Keratinocyte (primary cell): ENCODE measurements at regions not wholly inside any gene's neighbourhood (a gene's known extent, or its start where the extent isn't known, plus 50 kb on each side); places are given as distances from the start of the nearest gene placed in this dataset.
A peak's percentile ranks its signal among the peaks of the same experiment; 100 is the strongest.

Experiments used
- DNase-seq: peaks from one replicate; pipeline ENCODE4 v3.0.0-alpha.2; 2011; ENCODE audit warnings: low read depth, missing footprints, low spot score
- FAIRE-seq: peaks from 2 replicates; lab custom pipeline; 2011; peaks lifted over from hg19 to GRCh38; lab: Jason Lieb, UNC
- H2AFZ ChIP-seq: 2 replicates; pipeline ENCODE4 v1.6.0; 2012; ENCODE audit warnings: low read length, control low read depth, inconsistent platforms; ENCODE audit not compliant: control insufficient read depth
- H3K27ac ChIP-seq: 2 replicates; pipeline ENCODE4 v1.5.1; 2011; ENCODE audit warnings: low read length; ENCODE audit not compliant: control insufficient read depth, insufficient read depth
- H3K27me3 ChIP-seq: 3 replicates; pipeline ENCODE4 v1.6.0; 2011; ENCODE audit warnings: low read length; ENCODE audit not compliant: control insufficient read depth, insufficient read depth; ENCODE audit errors: extremely low read depth
- H3K36me3 ChIP-seq, 2 experiments: 2 replicates in 1 of 2; 3 replicates in 1 of 2; pipeline ENCODE4 v1.5.1; 2011; ENCODE audit warnings: low read length in 2 of 2, mild to moderate bottlenecking in 1 of 2; ENCODE audit not compliant: control insufficient read depth in 2 of 2, insufficient read depth in 2 of 2; ENCODE audit errors: extremely low read depth in 1 of 2
- H3K4me1 ChIP-seq: 3 replicates; pipeline ENCODE4 v1.5.1; 2011; ENCODE audit warnings: low read length; ENCODE audit not compliant: control insufficient read depth, insufficient read depth; ENCODE audit errors: extremely low read depth
- H3K4me2 ChIP-seq: 3 replicates; pipeline ENCODE4 v1.6.0; 2011; ENCODE audit warnings: low read depth, low read length; ENCODE audit not compliant: control insufficient read depth, insufficient read depth; ENCODE audit errors: extremely low read depth
- H3K4me3 ChIP-seq, 3 experiments: fragments of 200-600 bp in 1 of 3; sonication (generic) in 1 of 3; 2 replicates in 2 of 3; 3 replicates in 1 of 3; pipeline ENCODE4 v1.5.1; 2011 to 2016; ENCODE audit warnings: low read length in 3 of 3, mild to moderate bottlenecking in 3 of 3, control low read depth in 2 of 3, inconsistent platforms in 1 of 3, low read depth in 1 of 3, mixed read lengths in 1 of 3, mixed run types in 1 of 3, moderate library complexity in 1 of 3; ENCODE audit not compliant: control insufficient read depth in 2 of 3, insufficient read depth in 2 of 3; ENCODE audit errors: extremely low read depth in 1 of 3
- H3K79me2 ChIP-seq: 2 replicates; pipeline ENCODE4 v1.6.0; 2012; ENCODE audit warnings: low read length; ENCODE audit not compliant: control insufficient read depth, insufficient read depth
- H3K9ac ChIP-seq: 3 replicates; pipeline ENCODE4 v1.6.0; 2011; ENCODE audit warnings: low read length; ENCODE audit not compliant: control insufficient read depth, insufficient read depth; ENCODE audit errors: extremely low read depth
- H3K9me1 ChIP-seq: 3 replicates; pipeline ENCODE4 v1.6.0; 2011; ENCODE audit warnings: low read length; ENCODE audit not compliant: control insufficient read depth, insufficient read depth; ENCODE audit errors: extremely low read depth
- H3K9me3 ChIP-seq: 2 replicates; pipeline ENCODE4 v1.5.1; 2012; ENCODE audit warnings: low read depth, low read length; ENCODE audit not compliant: control insufficient read depth
- H4K20me1 ChIP-seq: 3 replicates; pipeline ENCODE4 v1.6.0; 2011; ENCODE audit warnings: low read length; ENCODE audit not compliant: control insufficient read depth, insufficient read depth; ENCODE audit errors: extremely low read depth
- CTCF ChIP-seq, 3 experiments: IDR thresholded peaks in 1 of 3; conservative IDR thresholded peaks in 1 of 3; optimal IDR thresholded peaks in 1 of 3; 2 replicates in 2 of 3; 3 replicates in 1 of 3; pipeline versions ENCODE3 to v1.5.1; 2011; ENCODE audit warnings: low read length in 3 of 3, mild to moderate bottlenecking in 3 of 3, moderate library complexity in 2 of 3, control low read depth in 1 of 3, inconsistent platforms in 1 of 3; ENCODE audit not compliant: insufficient read depth in 2 of 3; ENCODE audit errors: extremely low read depth in 1 of 3
- EZH2 ChIP-seq: IDR thresholded peaks from one replicate; pipeline ENCODE4 v1.6.1; 2012; ENCODE audit warnings: inconsistent platforms, mild to moderate bottlenecking, low read length, moderate library complexity
- dilution Hi-C: fragments of 300-500 bp; cut with MboI; formaldehyde crosslinking; loops from one replicate; pipeline ENCODE4 v1.7.0; 2020; ENCODE audit warnings: low sequenced_read_pairs; ENCODE audit not compliant: extremely low pct_ligation_motif_present

- H3K9me3 ChIP-seq = no peaks in the 10 kb centered on the region
- no peak overlapping the region for H3K27ac ChIP-seq
- TF ChIP-seq EZH2 (no peak), CTCF (optimal IDR thresholded peaks at IDR 0.05 in 1 of 3, IDR thresholded peaks at IDR 0.05 in 1 of 3, conservative IDR thresholded peaks at IDR 0.05 in 1 of 3; ENCODE audit: extremely low read depth in 1 of 3, insufficient read depth in 2 of 3, low read length in 3 of 3) (no peak)
- no peaks in the 10 kb centered on the region for H3K9me1 ChIP-seq
- H3K4me2 ChIP-seq = no peak overlapping the region
- dilution Hi-C loops = no loop called here
- FAIRE-seq (no peak), DNase-seq (no peak)
- no peak overlapping the region for H2AFZ ChIP-seq
- H4K20me1 ChIP-seq = no peaks in the 10 kb centered on the region
- H3K9ac ChIP-seq = no peak overlapping the region
- no peaks in the 10 kb centered on the region for H3K36me3 ChIP-seq
- H3K79me2 ChIP-seq = no peaks in the 10 kb centered on the region
- H3K4me3 ChIP-seq = no peak overlapping the region
- H3K4me1 ChIP-seq = no peaks in the 10 kb centered on the region
- no peaks in the 10 kb centered on the region for H3K27me3 ChIP-seq
These were observed 1233.2 kb upstream of the ZEB2 start for GRCh38 chr2:145753041-145753608.

GRCh38 chr2:145752091-145752806 lies 1232.3 kb upstream of the ZEB2 start:
- no peaks in the 10 kb centered on the region for H3K79me2 ChIP-seq
- DNase-seq (no peak), FAIRE-seq (peak; percentile 79)
- no peaks in the 10 kb centered on the region for H3K9me3 ChIP-seq
- H3K4me2 ChIP-seq = no peak overlapping the region
- no peak overlapping the region for H2AFZ ChIP-seq
- TF ChIP-seq EZH2 (no peak), CTCF (optimal IDR thresholded peaks at IDR 0.05 in 1 of 3, IDR thresholded peaks at IDR 0.05 in 1 of 3, conservative IDR thresholded peaks at IDR 0.05 in 1 of 3; ENCODE audit: extremely low read depth in 1 of 3, insufficient read depth in 2 of 3, low read length in 3 of 3) (peak; percentile 52 to 71 (median 66))
- H3K27me3 ChIP-seq = no peaks in the 10 kb centered on the region
- no peak overlapping the region for H3K4me3 ChIP-seq
- no peaks in the 10 kb centered on the region for H3K36me3 ChIP-seq
- H3K9me1 ChIP-seq = no peaks in the 10 kb centered on the region
- H3K4me1 ChIP-seq = no peaks in the 10 kb centered on the region
- no peaks in the 10 kb centered on the region for H4K20me1 ChIP-seq
- dilution Hi-C loops = no loop called here
- no peak overlapping the region for H3K9ac ChIP-seq
- H3K27ac ChIP-seq = no peak overlapping the region
